Fibroblast of peridontal ligament (primary cell): ENCODE measurements at regions not wholly inside any gene's neighbourhood (a gene's known extent, or its start where the extent isn't known, plus 50 kb on each side); places are given as distances from the start of the nearest gene placed in this dataset.

Experiments used
- DNase-seq: peaks from one replicate; pipeline ENCODE4 v3.0.0-alpha.2; 2010; ENCODE audit errors: extremely low read depth

DNA sequence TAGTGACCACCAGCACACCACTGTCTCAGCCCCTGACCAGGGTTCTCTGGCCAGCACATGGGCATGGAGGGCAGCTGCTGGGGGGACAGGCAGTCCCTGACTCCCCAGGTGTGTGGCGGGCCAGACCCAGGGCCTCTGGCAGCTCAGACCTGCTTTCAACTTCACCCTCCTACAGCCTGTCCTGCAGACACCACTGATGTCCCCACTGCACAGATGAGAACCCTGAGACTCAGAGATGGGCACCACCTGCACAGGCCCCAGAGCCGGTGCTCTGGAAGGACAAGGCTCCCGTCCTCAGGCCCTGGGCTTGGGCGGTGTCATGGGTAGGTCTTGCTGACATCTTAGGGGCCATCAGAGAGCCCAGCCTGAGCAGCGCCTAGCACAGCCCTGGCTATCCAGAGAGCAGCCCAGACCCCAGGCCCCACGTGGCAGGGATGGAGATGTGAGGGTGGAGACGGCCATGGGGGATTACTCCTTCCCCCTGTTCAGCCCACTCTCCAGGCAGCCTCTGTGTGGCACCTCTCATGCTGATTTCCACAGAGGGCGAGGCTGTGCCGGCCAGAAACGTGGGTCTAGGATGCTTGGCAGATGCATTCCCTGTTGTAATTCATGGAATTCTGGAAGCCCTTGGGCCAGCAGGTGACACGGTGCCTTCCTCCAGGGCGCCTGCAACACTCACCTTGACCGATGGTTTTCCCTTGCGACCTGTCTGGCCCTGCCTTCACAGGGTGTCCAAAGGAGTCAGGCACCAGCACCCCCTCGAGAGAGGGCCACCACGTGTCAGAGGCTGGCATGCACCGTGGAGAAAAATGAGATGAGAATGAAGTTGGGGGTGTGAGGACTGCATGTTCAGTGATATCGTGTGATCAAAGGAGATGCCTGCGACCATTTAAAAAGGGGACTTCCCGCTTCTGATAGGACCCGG lies 61.2 kb upstream of the GLI2 start:
- no peak for DNase-seq

DNA sequence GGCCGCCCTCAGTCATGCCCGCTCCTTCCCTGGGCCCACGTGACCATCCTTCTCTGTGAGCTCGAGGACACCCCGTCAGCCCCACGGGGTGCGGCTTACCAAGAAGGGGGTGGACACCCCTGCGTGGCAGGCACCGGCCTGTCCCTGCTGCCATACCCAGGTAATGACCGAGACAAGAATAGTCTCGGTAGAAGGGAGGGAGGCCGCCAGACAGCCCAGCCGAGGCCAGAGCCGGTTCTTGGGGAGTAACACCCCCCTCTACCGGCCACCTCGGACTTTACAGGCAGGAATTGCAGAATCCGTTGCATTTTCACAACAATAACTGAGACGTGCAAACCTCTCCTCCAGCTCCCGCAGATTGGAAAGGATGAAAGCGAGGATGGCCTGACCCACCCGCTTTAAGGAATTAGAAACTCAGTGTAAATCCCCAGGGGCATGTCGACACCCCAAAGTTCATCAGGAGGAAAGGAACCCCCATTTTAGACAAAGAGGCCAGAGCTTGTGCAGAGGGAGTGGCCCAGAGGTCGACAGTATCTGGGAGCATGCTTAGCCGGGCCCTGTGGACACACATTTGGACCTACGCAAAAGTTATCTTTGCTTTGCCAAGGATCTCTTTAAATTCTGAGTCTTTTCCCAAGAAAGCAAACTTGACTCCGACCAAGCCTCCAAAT lies 60.1 kb upstream of the GLI2 start:
- DNase-seq = peak; percentile 60

DNA sequence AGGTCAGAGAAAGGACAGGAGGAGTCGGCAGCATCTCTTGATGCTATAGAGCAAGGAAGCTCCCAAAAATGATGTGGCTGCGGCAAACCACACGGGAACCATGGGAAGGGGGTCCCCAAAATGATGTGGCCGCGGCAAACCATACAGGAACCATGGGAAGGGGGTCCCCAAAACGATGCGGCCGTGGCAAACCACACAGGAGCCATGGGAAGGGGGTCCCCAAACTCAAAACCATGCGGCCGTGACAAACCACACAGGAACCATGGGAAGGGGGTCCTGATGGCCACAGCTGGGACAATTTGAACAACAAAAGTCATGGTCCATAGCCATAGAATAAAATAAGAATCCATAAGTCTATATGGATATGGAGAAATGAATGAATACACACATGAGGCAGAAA lies 58.4 kb upstream of the GLI2 start:
- DNase-seq = no peak

DNA sequence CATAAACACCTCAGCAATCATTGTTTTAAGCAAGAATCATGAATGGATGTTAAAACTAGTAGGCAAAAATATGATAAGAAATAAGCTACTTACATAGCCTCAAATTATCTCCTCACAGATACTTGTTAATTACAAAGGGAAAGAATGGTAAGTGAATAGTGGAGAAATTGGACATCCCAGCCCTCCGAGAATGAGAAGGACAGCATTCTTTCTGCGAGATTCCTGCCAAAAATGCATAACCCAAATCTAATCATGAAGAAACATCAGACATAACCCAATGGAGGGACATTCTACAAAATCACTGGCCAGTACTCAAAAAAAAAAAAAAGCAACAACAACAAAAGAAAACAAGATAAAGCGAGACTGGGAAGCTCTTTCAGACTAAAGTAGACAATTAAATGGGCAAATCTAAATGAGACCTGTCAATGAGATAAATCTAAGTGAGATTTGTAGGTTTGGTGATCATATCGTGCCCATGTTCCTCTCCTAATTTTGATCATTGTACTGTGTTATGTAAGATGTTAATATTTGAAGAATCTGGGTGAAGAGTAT lies 57.9 kb upstream of the GLI2 start:
- DNase-seq = peak; percentile 22

DNA sequence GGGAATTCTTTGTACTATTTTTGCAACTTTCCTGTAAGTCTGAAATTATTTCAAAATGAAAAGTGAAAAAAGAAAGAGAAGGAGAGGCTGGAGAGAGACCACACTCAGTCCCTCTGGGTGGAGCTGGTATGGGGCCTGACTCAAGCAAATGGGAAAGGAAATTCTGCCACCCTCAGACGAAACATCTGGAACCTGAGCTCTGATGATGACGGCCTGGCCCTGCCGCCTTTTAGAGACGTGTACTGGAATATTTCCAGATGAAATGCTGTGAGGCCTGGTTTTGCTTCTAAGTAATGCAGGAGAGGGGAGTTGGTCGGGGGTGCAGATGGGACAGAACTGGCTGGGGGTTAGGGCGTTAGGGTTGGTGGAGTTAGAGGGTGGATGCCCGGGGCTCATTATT lies 57.4 kb upstream of the GLI2 start:
- peak; percentile 59 for DNase-seq

DNA sequence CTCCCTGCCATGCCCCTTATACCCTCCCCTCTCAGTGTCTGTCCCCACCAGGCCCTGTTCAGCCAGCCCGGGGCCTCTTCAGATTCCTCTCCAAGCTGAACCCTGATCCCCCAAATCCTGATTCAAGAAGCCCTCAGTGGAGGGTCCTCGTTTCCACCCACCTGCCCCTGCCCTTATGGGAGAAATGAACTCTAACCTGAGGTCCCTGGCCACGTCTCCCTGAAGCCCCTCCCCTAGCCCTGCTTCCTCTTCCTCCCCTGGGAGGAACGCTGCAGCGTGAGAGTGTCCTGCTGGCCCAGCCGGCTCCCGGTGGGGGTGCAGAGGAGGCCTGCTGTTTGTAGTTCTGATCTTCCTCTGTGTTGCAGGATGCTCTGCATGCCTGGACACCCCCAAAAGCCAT lies 56.7 kb upstream of the GLI2 start:
- DNase-seq = no peak

DNA sequence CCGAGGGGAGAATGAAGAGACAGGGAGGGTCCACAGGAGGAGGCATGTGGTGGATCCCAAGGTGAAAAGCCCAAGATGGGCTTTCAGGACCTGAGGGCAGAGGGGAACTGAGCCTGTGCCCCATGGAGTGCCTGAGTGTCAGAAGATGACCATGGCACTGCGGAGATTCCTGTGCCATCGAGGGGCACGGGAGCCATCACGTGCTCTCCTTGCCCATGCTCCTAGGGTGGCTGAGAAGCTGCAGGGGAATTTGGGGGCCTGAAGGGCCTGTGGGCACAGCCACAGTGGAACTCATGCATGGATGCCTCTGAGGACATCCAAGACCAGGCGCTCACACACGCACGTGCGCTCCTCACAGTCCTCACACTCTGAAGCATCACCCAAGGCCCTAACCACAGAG lies 56.1 kb upstream of the GLI2 start:
- no peak for DNase-seq

DNA sequence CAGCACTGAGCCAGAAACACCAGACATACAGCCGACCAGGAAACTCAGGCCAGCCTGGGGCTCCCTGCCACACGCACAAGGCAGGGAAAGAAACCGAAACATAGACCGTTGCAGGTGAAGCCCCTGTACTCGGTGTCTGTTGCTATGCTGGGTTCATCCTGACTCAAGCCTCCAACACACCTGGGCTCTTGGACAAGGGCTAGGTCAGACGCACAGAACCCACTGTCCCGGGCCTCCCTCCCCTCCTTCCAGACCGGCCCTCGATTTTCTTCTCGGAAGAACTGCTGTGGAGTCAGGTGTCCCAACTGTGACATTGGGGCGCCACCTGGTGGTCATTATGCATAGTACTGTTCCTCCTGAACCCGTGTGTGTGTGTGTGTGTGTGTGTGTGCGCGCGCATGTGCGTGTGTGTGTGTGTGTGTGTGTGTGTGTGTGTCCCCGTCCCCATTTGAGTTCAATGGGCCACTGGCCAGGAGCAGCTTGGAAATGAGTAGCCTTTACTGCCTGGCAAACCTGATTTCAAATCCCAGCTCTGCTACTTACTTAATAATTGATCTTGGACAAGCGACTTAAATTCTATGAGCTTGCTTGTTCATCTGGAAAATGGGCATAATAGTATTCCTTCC lies 55.4 kb upstream of the GLI2 start:
- peak; percentile 90 for DNase-seq

DNA sequence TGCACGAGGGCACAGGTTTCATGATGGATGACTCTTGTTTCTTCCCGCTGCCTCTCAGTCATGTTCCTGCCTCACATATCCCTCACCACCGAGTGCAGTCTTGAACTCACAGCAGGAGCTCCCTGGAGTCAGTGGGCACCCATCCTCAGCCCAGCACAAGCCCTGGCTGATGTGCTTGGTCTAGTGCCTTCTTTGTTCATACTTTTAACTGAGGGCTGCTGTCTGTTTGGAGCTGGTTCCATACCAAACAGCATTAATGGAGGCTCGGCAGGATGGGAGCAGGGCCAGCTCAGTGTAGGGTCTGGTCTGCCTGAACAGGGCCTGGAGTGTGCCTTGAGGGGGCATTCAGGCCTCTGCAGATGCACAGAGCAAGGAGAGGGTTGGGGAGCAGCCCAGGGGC lies 54.5 kb upstream of the GLI2 start:
- no peak for DNase-seq

DNA sequence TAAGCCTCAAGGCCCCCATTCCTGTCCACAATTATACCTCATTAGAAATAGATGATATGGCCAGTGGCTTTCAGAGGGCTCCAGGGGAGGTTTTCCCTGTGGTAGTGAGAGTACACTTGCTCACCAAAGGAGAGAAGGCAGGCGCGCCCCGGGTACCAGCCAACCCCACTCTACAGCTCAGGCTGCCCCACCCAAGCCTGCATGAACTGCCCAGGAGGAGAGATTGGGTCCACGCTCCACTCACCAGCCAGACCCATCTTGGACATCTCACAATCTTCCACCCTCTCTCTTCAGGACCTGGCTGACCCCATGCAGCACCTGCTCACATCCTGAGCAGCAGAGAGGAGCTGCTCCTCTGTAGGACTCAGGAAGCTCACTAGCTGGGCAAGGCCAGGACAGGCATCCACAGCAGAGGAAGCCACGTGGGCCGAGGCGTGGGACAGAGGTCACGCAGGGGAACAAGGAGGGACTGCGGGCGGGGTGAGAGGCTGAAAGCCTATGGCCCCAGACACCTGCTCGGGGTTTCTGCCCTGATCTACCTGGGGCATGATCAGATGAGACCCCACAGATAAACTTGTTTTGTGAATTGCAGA lies 53.9 kb upstream of the GLI2 start:
- no peak for DNase-seq

DNA sequence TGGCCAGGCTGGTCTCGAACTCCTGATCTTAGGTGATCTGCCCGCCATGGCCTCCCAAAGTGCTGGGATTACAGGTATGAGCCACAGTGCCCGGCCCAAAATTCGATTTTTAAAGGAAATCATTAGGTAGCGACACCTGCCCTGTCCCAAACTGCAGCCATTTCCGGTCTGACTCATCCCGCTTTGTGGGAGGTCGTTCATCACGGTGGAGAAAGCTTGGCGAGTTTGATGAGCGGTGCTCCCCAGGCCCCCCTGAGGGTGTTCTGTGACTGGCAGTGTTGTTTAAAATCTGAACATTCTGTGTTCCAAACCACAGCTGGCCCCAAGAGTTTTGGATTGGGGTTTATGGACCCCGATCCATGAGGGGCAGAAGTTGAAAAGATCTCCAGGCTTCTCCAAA lies 53.0 kb upstream of the GLI2 start:
- peak; percentile 34 for DNase-seq

DNA sequence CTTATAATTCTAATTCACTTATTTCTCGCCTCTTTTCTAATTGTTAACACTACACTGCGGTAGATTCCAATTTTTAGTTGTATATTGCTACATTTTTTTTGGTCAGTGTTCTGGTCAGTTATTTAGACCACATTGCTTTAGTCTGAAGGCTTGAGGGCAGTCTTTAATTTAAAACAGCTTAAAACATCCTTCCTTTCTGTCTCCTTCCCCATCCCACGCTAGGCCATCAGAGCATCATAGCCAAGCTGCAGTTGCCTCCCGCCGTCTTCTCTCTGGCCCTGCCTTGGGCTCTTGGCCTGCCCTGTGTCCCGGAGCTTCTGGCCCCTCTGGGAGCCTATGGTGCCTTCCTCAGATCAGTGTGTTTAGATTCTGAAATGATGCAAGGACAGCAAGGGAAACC lies 52.6 kb upstream of the GLI2 start:
- DNase-seq = peak; percentile 67

DNA sequence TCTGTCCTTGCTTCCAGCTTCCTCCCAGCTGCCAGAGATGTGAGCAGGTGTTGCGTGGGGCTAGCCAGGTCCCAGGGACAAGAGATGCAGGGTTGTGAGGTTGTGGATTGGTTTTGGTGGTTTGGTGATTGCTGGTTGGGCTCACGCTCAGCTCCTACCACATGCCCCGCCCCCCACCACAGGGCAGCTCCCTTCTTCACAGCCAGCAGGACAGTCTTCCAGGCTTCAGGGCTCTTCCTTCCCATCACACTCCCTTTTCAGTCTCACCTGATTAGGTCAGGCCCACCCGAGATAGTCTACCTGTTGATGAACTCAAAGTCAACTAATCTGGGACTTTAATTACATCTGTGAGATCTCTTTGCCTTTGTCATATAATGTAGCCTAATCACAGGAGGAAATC lies 52.0 kb upstream of the GLI2 start:
- DNase-seq = no peak

DNA sequence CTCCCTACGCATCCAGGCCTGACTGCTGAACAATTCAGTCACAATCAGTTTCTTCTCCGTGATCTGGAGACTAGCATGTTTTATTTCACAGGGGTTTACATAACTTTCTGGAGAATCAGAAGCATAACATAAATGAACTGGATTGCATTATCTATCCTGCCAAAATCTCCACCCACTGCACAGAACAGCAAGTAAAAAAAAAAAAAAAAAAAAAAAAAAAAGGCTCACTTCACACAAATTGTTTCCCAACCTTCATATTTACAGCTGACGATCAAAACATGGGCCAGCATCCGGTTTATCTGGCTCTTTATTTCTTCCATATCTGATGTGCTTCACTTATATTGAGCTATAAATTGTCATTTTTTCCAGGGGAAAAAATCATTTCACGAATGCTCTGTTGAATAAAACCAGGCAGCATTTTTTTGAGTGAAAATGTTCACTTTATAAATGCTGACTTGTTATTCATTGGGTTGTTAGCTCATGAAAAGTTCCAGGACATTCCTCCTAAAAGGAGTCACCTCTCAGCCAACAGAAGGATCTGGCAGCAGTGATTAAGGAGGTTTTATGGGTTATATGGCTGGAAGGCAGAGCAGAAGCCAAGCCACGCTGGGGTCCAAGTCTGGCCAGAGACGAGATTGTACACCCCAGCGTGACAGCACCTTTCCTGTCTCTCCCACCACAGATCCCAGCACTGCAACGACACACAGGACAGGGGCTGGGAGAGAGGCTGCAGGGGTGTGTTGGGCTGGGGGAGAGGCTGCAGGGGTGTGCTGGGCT lies 51.2 kb upstream of the GLI2 start:
- peak; percentile 87 for DNase-seq

DNA sequence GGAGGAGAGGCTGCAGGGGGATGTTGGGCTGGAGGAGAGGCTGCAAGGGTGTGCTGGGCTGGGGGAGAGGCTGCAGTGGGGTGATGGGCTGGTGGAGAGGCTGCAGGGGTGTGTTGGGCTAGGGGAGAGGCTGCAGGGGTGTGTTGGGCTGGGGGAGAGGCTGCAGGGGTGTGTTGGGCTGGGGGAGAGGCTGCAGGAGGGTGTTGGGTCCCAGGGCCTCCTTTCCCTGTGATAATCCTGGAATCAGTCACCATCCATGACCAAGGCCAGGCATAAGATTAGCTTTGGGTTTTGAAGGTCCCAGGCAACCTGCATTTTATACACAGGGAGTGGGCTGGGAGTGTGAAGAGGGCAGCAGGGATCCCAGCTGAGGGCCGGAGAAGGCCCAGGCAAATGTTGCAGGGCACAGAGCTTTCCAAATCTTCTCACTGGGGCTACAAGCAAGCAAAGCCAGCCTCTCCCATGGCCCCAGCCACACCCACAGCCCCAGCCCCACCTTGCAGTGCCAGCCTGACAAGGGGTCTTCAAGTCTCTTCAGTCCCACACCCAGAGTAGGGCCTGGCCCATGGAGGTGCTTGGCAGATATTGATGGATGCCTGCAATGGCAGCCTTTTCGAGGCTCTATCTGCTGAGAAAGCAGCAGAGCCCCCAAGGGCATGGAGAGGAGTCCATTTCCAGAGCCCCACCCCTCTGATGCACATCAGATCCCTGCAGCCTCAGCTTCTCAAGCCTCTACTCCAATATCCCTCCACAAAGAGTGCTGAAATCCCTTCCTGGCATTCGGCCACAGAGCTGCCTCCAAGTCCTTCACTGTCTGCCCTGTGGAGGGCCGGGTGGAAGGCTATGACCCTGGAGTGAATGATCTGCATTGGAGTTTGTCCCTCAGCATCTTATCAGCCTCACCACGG lies 50.3 kb upstream of the GLI2 start:
- DNase-seq = peak; percentile 8
